HEK293T (cell line): ENCODE measurements at regions not wholly inside any gene's neighbourhood (a gene's known extent, or its start where the extent isn't known, plus 50 kb on each side); places are given as distances from the start of the nearest gene placed in this dataset.

Experiments used
- FOXM1 ChIP-seq: fragments of 450-650 bp; IDR thresholded peaks from 2 replicates; pipeline ENCODE4 v1.6.1; 2017; ENCODE audit warnings: mild to moderate bottlenecking, borderline replicate concordance
- LEF1 ChIP-seq: fragments of 450-650 bp; IDR thresholded peaks from 2 replicates; pipeline ENCODE4 v1.6.1; 2017; ENCODE audit warnings: mild to moderate bottlenecking, borderline replicate concordance
- SP1 ChIP-seq: fragments of 450-650 bp; IDR thresholded peaks from 2 replicates; pipeline ENCODE4 v1.6.1; 2017

DNA sequence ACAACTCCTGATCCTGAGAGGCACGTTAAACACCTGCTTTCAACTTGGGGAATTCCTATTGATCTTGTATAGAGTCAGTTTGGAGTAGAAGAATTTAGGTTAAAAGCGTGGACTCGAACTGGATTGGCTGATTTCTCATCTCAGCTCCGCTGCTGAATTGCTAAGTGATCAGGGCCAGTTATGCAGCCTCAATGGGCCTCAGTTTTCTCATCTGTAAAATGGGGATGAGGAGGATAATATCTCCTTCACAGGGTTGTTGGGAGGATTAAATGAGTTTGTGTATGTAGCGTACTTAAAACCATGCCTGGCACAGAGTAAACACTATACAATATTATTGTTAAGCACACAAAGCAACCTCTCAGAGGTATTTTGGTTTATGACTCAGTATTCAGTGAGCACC lies 53.2 kb upstream of the HEPHL1 start:
- no peak for TF ChIP-seq LEF1
- no peak for TF ChIP-seq FOXM1
- no peak for TF ChIP-seq SP1
